ENCODE measurements at regions not wholly inside any gene's neighbourhood (a gene's known extent, or its start where the extent isn't known, plus 50 kb on each side); places are given as distances from the start of the nearest gene placed in this dataset.

- TF ChIP-seq CTCF (IDR thresholded peaks at IDR 0.05; ENCODE audit: borderline replicate concordance, insufficient read depth, low read depth, low read length), result no peak
- H3K4me3 ChIP-seq (ENCODE audit: low read depth, low read length), result no peak overlapping the region
Observed at GRCh38 chr4:66625480-66625879, 919.8 kb downstream of the CENPC start.

- no peak for TF ChIP-seq CTCF (IDR thresholded peaks at IDR 0.05; ENCODE audit: borderline replicate concordance, insufficient read depth, low read depth, low read length)
- no peak overlapping the region for H3K4me3 ChIP-seq (ENCODE audit: low read depth, low read length)
Observed at GRCh38 chr4:66613591-66613990, 931.7 kb downstream of the CENPC start.

- no peak for TF ChIP-seq CTCF (IDR thresholded peaks at IDR 0.05; ENCODE audit: borderline replicate concordance, insufficient read depth, low read depth, low read length)
- no peak overlapping the region for H3K4me3 ChIP-seq (ENCODE audit: low read depth, low read length)
Observed at GRCh38 chr4:66609014-66609413, 936.3 kb downstream of the CENPC start.

DNA sequence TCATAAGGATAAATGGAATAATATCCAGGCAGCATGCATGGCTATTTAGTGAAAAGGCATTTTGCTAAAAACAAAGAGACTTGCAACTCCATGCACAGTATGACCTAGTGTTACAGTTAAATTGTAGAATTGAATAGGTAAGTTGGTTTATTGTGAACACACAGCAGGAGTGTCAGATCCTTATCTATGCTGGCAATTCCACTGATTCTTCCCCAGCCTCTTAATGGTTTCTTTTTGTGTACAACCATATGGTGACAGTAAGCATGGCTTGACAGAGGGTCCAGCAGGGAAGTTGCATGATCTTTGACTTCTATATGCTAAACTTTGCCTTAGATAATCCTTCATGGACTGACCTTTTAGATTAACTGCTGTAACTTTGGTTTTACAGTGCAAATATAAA is 936.6 kb upstream of the EPHA5 start:
- no peak for TF ChIP-seq CTCF (IDR thresholded peaks at IDR 0.05; ENCODE audit: borderline replicate concordance, insufficient read depth, low read depth, low read length)
- H3K4me3 ChIP-seq (ENCODE audit: low read depth, low read length), result no peak overlapping the region

- TF ChIP-seq CTCF (IDR thresholded peaks at IDR 0.05; ENCODE audit: borderline replicate concordance, insufficient read depth, low read depth, low read length), result no peak
- no peak overlapping the region for H3K4me3 ChIP-seq (ENCODE audit: low read depth, low read length)
Observed at GRCh38 chr4:66606215-66606614, 935.9 kb upstream of the EPHA5 start.

DNA sequence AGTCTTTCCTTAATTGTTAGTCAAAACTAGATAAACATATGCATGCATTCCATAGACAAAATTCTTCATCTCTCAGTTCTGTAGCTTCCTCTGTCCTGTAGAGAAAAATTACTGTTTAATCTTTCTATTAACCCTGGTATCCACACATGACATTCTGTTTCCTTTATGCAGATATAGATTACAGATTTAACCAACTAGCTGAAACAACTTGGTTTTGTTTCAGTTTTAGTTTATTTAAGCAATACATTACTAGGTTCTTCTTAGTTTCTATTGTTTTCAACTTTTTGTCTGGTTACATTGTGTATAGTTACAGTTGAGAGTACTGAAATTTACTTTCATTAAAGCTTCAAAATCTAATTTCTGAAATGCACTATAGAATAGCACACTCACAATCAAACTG is 933.9 kb upstream of the EPHA5 start:
- TF ChIP-seq CTCF (IDR thresholded peaks at IDR 0.05; ENCODE audit: borderline replicate concordance, insufficient read depth, low read depth, low read length), result no peak
- no peak overlapping the region for H3K4me3 ChIP-seq (ENCODE audit: low read depth, low read length)

DNA sequence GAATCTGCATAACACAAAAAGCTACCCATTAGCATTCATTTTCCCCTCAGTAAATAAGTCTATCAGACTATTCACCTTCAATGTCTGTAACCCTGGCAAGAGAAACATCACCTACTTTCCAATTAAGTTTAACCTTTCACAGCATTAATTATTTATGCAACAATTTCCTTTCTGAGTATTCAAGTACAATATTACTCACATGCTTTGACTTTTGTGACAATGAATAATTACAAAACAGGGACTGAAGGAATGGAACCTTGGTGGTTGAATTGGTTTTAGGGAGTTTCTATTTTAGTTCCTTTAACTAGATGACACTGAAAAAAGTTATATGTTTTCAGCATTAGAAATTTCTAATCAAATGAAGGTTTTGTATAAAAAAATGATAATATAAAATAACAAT is 932.3 kb upstream of the EPHA5 start:
- no peak for TF ChIP-seq CTCF (IDR thresholded peaks at IDR 0.05; ENCODE audit: borderline replicate concordance, insufficient read depth, low read depth, low read length)
- H3K4me3 ChIP-seq (ENCODE audit: low read depth, low read length), result no peak overlapping the region
